Coronary artery (tissue), 2 donors: ENCODE measurements at regions not wholly inside any gene's neighbourhood (a gene's known extent, or its start where the extent isn't known, plus 50 kb on each side); places are given as distances from the start of the nearest gene placed in this dataset.

Experiments
- DNase-seq: peaks from one replicate; pipeline ENCODE4 v3.0.0-alpha.2; 2017; ENCODE audit warnings: low spot score
- H3K27ac ChIP-seq, 2 donors: fragments of 200-600 bp; sonication (generic); one replicate each; pipeline ENCODE4 v1.5.1; 2016 to 2019
- H3K4me3 ChIP-seq: fragments of 200-600 bp; sonication (generic); 2 replicates; pipeline ENCODE4 v1.5.1; 2016; ENCODE audit warnings: mild to moderate bottlenecking, moderate library complexity
- CTCF ChIP-seq: fragments of 200-600 bp; sonication (generic); IDR thresholded peaks from one replicate; pipeline ENCODE4 v1.5.1; 2019; ENCODE audit warnings: antibody characterized with exemption

GRCh38 chr3:127458696-127459604 is 131.6 kb downstream of the TPRA1 start:
- no peak overlapping the region for H3K4me3 ChIP-seq
- DNase-seq, result no peak
- no peak overlapping the region for H3K27ac ChIP-seq
- TF ChIP-seq CTCF, result no peak

- TF ChIP-seq CTCF, result no peak
- no peak for DNase-seq
- Histone ChIP-seq H3K27ac (no peak overlapping the region), H3K4me3 (no peak overlapping the region)
Observed at GRCh38 chr3:127457546-127458145, 132.9 kb downstream of the TPRA1 start.

- H3K27ac ChIP-seq, result no peak overlapping the region
- peak overlapping the region; percentile 32 for H3K4me3 ChIP-seq
- no peak for TF ChIP-seq CTCF
- no peak for DNase-seq
Observed at GRCh38 chr3:127457094-127457475, 133.4 kb downstream of the TPRA1 start.

- Histone ChIP-seq H3K4me3 (peak overlapping the region; percentile 32), H3K27ac (no peak overlapping the region)
- no peak for DNase-seq
- TF ChIP-seq CTCF, result no peak
Observed at GRCh38 chr3:127456471-127457093, 134.0 kb downstream of the TPRA1 start.

GRCh38 chr3:127455541-127456450 is 134.7 kb downstream of the TPRA1 start:
- peak; percentile 91 for TF ChIP-seq CTCF
- no peak overlapping the region for H3K27ac ChIP-seq
- H3K4me3 ChIP-seq, result peak overlapping the region; percentile 65
- no peak for DNase-seq

- Histone ChIP-seq H3K4me3 (no peak overlapping the region), H3K27ac (no peak overlapping the region)
- TF ChIP-seq CTCF, result no peak
- DNase-seq, result no peak
Observed at GRCh38 chr3:127454968-127455367, 135.6 kb downstream of the TPRA1 start.
